Neural progenitor cell (in vitro differentiated cells): ENCODE measurements at regions not wholly inside any gene's neighbourhood (a gene's known extent, or its start where the extent isn't known, plus 50 kb on each side); places are given as distances from the start of the nearest gene placed in this dataset.

Experiments
- DNase-seq: peaks from one replicate; pipeline ENCODE4 v3.0.0-alpha.2; 2016; ENCODE audit warnings: low spot score
- H2AFZ ChIP-seq: fragments of 200-600 bp; sonication (generic); replicated peaks from 2 replicates; pipeline ENCODE4 v1.6.1; 2016; ENCODE audit warnings: antibody characterized with exemption
- H3F3A ChIP-seq: fragments of 200-600 bp; sonication (generic); 2 replicates; pipeline ENCODE4 v1.6.1; 2016; ENCODE audit warnings: antibody characterized with exemption, low read depth
- H3K27ac ChIP-seq: fragments of 200-600 bp; sonication (generic); 2 replicates; pipeline ENCODE4 v1.5.1; 2016; ENCODE audit warnings: mild to moderate bottlenecking
- H3K27me3 ChIP-seq: fragments of 200-600 bp; sonication (generic); 2 replicates; pipeline ENCODE4 v1.6.1; 2016; ENCODE audit warnings: mild to moderate bottlenecking, moderate library complexity
- H3K36me3 ChIP-seq: fragments of 200-600 bp; sonication (generic); 2 replicates; pipeline ENCODE4 v1.5.1; 2016
- H3K4me1 ChIP-seq: fragments of 200-600 bp; sonication (generic); 2 replicates; pipeline ENCODE4 v1.6.1; 2016; ENCODE audit warnings: mixed run types
- H3K4me2 ChIP-seq: fragments of 200-600 bp; sonication (generic); 2 replicates; pipeline ENCODE4 v1.6.1; 2016
- H3K4me3 ChIP-seq: fragments of 200-600 bp; sonication (generic); 2 replicates; pipeline ENCODE4 v1.5.1; 2016
- H3K79me2 ChIP-seq: fragments of 200-600 bp; sonication (generic); 2 replicates; pipeline ENCODE4 v1.6.1; 2016; ENCODE audit warnings: low read depth
- H3K9ac ChIP-seq: fragments of 200-600 bp; sonication (generic); 2 replicates; pipeline ENCODE4 v1.6.1; 2016
- H3K9me3 ChIP-seq: fragments of 200-600 bp; sonication (generic); 2 replicates; pipeline ENCODE4 v1.5.1; 2016; ENCODE audit warnings: low read depth
- H4K20me1 ChIP-seq: fragments of 200-600 bp; sonication (generic); 2 replicates; pipeline ENCODE4 v1.6.1; 2016; ENCODE audit warnings: low read depth
- H3K27ac Mint-ChIP-seq: 3 replicates; pipeline ENCODE4 v1.8.0; 2021; ENCODE audit warnings: mixed read lengths
- H3K27me3 Mint-ChIP-seq: 2 replicates; pipeline ENCODE4 v1.8.0; 2022; ENCODE audit warnings: low read depth, mild to moderate bottlenecking, inconsistent platforms, moderate library complexity, mixed read lengths; ENCODE audit not compliant: insufficient read depth
- H3K36me3 Mint-ChIP-seq: 3 replicates; pipeline ENCODE4 v1.8.0; 2021; ENCODE audit warnings: mixed read lengths
- H3K4me1 Mint-ChIP-seq: 3 replicates; pipeline ENCODE4 v1.8.0; 2021; ENCODE audit warnings: mixed read lengths
- H3K4me3 Mint-ChIP-seq: 3 replicates; pipeline ENCODE4 v1.8.0; 2021; ENCODE audit warnings: mild to moderate bottlenecking, moderate library complexity, mixed read lengths
- H3K9me3 Mint-ChIP-seq: 3 replicates; pipeline ENCODE4 v1.8.0; 2020; ENCODE audit warnings: mixed read lengths
- EZH2 ChIP-seq: fragments of 200-600 bp; sonication (generic); IDR thresholded peaks from 2 replicates; pipeline ENCODE4 v1.6.1; 2017; ENCODE audit warnings: antibody characterized with exemption, mild to moderate bottlenecking, moderate library complexity
- EZH2phosphoT487 ChIP-seq: fragments of 200-600 bp; sonication (generic); IDR thresholded peaks from 2 replicates; pipeline ENCODE4 v1.6.1; 2017; ENCODE audit warnings: antibody characterized with exemption
- TF ChIP-seq, protein P1 (sequence below): fragments of 200-600 bp; sonication (generic); IDR thresholded peaks from 2 replicates; pipeline ENCODE4 v1.5.1; 2017; ENCODE audit warnings: antibody characterized with exemption, mild to moderate bottlenecking

DNA sequence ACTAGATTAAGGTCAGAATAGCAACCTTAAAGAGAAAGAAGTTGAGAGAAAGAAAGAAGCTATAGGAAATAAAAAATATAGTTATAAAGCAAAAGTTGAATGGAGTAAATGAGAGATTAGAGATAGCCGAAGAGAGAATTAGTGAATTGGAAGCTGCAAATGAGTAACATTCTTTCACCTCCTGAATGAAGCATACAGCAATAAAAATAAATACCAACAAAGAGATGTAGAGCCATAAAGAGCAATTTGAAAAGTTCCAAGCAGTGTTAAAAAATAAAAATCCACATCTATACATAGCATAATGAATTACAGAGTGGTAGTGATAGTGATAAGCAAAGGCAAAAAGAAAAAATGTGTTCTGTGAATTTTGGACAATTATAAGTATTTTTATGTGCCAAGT is 177.9 kb downstream of the VRK1 start:
- Histone ChIP-seq H4K20me1 (no peaks in the 10 kb centered on the region), H3F3A (no peaks in the 10 kb centered on the region), H3K27me3 (no peaks in the 10 kb centered on the region), H3K9ac (no peak overlapping the region), H3K36me3 (no peaks in the 10 kb centered on the region), H3K4me3 (no peak overlapping the region), H2AFZ (no peak overlapping the region), H3K4me2 (no peak overlapping the region), H3K4me1 (no peaks in the 10 kb centered on the region), H3K9me3 (peaks cover 12% of the 10 kb centered on the region), H3K79me2 (no peaks in the 10 kb centered on the region), H3K27ac (no peak overlapping the region)
- Mint-ChIP-seq H3K27ac (no peak overlapping the region), H3K4me3 (no peak overlapping the region), H3K9me3 (peaks cover 22% of the 10 kb centered on the region), H3K4me1 (no peaks in the 10 kb centered on the region), H3K27me3 (no peaks in the 10 kb centered on the region), H3K36me3 (peaks cover 3% of the 10 kb centered on the region)
- no peak for TF ChIP-seq EZH2
- TF ChIP-seq, protein P1, sequence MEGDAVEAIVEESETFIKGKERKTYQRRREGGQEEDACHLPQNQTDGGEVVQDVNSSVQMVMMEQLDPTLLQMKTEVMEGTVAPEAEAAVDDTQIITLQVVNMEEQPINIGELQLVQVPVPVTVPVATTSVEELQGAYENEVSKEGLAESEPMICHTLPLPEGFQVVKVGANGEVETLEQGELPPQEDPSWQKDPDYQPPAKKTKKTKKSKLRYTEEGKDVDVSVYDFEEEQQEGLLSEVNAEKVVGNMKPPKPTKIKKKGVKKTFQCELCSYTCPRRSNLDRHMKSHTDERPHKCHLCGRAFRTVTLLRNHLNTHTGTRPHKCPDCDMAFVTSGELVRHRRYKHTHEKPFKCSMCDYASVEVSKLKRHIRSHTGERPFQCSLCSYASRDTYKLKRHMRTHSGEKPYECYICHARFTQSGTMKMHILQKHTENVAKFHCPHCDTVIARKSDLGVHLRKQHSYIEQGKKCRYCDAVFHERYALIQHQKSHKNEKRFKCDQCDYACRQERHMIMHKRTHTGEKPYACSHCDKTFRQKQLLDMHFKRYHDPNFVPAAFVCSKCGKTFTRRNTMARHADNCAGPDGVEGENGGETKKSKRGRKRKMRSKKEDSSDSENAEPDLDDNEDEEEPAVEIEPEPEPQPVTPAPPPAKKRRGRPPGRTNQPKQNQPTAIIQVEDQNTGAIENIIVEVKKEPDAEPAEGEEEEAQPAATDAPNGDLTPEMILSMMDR: no peak
- TF ChIP-seq EZH2phosphoT487: no peak
- DNase-seq: no peak

DNA sequence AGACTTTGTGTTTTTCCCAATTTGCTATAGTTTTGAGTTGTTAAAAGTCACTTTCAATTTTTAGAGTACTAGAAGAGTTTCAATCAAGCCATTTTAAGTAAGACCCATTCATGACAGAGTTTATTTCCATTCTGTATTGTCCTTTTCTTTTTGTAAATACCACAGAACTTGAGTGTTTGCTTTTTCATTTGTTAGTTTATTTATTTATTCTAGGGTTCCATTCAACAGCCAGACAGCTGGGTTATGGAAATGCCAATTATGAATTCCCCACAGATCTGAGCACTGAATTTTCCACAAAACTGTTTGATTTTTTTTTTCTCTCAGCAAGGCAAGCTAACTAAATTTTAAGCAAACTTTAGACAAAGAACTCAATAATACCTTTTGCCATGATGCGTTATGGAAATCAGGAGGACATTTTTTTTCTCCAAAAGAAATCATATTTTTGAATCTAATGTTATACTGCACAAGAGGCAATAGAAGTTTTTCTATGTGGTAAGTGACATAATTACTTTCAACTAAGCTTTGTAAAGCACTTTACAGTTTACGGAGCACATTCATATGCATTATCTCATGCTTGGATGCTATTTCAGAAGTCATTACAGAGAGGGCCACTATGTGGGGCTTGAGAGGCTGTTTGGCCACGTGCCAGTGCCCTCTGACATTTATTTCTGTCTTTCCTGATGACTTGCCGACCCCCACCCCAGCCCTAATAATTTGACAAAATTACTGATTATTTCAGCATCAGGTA is 181.5 kb downstream of the VRK1 start:
- Mint-ChIP-seq H3K4me1 (no peaks in the 10 kb centered on the region), H3K9me3 (peaks cover 13% of the 10 kb centered on the region), H3K27me3 (no peaks in the 10 kb centered on the region), H3K4me3 (no peak overlapping the region), H3K36me3 (peaks cover 3% of the 10 kb centered on the region), H3K27ac (no peak overlapping the region)
- Histone ChIP-seq H3K27ac (no peak overlapping the region), H3K4me1 (no peaks in the 10 kb centered on the region), H3K4me3 (no peak overlapping the region), H3K9me3 (peaks cover 12% of the 10 kb centered on the region), H3F3A (no peaks in the 10 kb centered on the region), H3K27me3 (no peaks in the 10 kb centered on the region), H3K9ac (no peak overlapping the region), H3K36me3 (no peaks in the 10 kb centered on the region), H3K79me2 (no peaks in the 10 kb centered on the region), H2AFZ (no peak overlapping the region), H4K20me1 (no peaks in the 10 kb centered on the region), H3K4me2 (no peak overlapping the region)
- DNase-seq: no peak
- TF ChIP-seq EZH2 (no peak), EZH2phosphoT487 (no peak)
- TF ChIP-seq, protein P1: no peak

DNA sequence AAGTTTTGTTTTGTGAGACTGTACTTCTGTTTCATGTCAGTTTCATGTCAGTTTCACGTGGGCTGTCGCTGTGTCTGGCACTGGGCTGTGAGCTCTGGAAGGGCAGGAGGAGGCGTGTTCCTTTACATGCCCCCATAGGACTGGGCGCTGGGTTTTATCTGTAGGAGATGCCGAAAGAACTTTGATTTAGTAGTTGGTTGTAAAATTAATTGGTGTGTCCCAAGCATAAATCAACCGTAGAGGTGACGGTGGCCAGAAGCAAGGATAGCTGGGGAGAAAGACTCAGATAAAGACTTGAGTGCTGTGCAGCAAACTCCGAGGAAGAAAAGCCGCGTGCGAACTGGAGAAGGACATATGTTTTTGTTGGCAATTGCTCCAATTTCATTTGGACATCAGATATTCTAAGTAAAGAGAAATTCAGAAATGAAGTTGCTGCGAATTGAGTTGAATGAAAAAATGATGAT is 182.5 kb downstream of the VRK1 start:
- Mint-ChIP-seq H3K4me1 (no peaks in the 10 kb centered on the region), H3K27me3 (no peaks in the 10 kb centered on the region), H3K27ac (no peak overlapping the region), H3K36me3 (peaks cover 3% of the 10 kb centered on the region), H3K4me3 (no peak overlapping the region), H3K9me3 (peaks cover 11% of the 10 kb centered on the region)
- TF ChIP-seq, protein P1: no peak
- TF ChIP-seq EZH2: no peak
- TF ChIP-seq EZH2phosphoT487: no peak
- H3K27me3 ChIP-seq: no peaks in the 10 kb centered on the region
- H3K9me3 ChIP-seq: peaks cover 12% of the 10 kb centered on the region
- H3K4me3 ChIP-seq: no peak overlapping the region
- no peak for DNase-seq
- no peaks in the 10 kb centered on the region for H3F3A ChIP-seq
- no peak overlapping the region for H2AFZ ChIP-seq
- H3K79me2 ChIP-seq: no peaks in the 10 kb centered on the region
- no peaks in the 10 kb centered on the region for H3K36me3 ChIP-seq
- no peak overlapping the region for H3K4me2 ChIP-seq
- H4K20me1 ChIP-seq: no peaks in the 10 kb centered on the region
- H3K9ac ChIP-seq: no peak overlapping the region
- no peaks in the 10 kb centered on the region for H3K4me1 ChIP-seq
- no peak overlapping the region for H3K27ac ChIP-seq
